ENCODE measurements at regions not wholly inside any gene's neighbourhood (a gene's known extent, or its start where the extent isn't known, plus 50 kb on each side); places are given as distances from the start of the nearest gene placed in this dataset.

DNA sequence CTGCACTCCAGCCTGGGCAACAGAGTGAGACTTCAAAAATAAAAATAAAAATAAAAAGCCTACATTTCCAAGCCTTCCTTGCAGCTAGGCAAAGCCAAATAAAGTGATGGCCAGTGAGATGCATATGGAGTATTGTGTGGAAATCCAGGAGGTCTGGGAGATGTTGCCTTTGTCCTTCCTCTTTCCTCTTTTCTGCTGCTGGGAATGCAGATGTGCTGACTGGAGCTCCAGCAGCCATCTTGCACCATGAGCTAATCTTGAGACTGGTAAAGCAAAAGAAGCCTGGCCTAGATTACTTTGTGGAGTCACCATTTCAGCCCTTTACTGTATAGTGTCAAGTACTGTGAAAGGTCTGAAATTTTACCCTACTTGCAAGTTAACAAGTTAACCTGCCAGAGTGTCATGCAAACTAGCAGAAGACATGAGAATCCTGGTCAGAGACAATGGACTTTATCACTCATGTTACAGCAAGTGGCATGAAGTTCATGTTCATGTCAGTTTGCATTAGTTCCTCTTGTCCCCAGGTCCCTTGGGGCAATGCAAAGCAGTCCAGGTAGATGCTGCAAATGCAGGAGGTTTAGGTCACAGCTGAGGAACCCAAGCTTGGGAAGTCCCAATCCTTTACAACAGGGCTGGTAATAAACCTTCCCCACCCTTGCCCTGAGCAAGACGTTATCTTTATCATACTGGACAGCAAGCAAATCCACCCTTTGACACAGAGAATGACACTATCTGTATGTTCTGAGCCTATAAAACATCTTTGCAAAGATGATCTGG is 103.1 kb downstream of the TLE3 start:
- H2AFZ ChIP-seq, result no peak overlapping the region

DNA sequence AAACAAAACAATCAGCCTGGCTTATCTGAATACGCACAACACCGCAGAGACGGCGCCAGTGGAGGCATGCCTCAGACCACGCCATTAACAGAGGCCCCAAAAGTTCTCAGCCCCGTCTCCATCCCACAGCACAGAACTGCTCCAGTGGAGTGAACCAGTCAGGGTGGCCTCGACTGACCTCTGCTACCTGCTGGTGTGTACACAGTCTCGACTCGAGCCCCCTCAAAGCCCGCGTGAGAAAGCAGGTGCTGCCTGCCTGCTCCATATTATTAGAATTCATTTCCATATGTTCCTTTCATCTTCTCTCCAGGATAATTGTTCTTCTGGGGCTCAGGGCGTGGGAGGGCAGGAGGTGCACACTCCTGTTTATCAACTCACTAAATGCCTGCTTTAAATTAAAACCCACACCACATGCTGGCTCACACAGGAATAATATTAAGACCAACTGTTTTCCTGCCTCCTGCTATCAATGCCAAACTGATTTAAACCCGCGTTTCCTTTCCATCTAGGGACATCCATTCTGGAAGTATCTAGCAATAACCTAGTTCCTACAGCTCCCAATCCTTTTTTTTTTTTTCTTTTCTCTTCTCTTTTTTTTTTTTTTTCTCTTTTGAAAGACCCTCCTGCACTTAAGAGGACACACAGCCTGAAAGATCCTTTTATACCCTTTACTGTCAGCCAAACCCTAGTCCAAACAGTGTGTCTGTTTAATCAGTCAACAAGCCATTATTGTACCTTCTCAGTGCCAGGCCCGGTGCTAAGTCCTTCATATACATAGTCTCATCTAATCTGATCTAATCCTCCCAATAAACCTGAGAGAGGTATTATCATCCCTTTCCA is 101.2 kb downstream of the TLE3 start:
- Histone ChIP-seq H3K9me3 (ENCODE audit: insufficient read depth, low read depth) (no peaks in the 10 kb centered on the region), H3F3A (ENCODE audit: insufficient read depth, low read depth) (no peaks in the 10 kb centered on the region), H3K36me3 (ENCODE audit: low read depth) (no peaks in the 10 kb centered on the region), H4K20me1 (ENCODE audit: insufficient read depth) (no peaks in the 10 kb centered on the region), H3K27me3 (ENCODE audit: insufficient read depth, low read depth) (no peaks in the 10 kb centered on the region), H3K9me2 (ENCODE audit: insufficient read depth) (no peaks in the 10 kb centered on the region), H3K79me2 (ENCODE audit: low read depth) (no peaks in the 10 kb centered on the region), H2AFZ (no peak overlapping the region), H3K4me2 (no peak overlapping the region), H3K27ac (no peak overlapping the region), H3K4me3 (no peak overlapping the region), H3K4me1 (replicated peaks; ENCODE audit: insufficient read depth) (peaks cover 19% of the 10 kb centered on the region)
- POLR2A ChIA-PET (ENCODE audit: unreplicated experiment), result interaction anchor here (0.6 to 0.7 kb wide), 2 partner anchors 8 to 32 kb away, joined by 6 to 9 read pairs; no protein-coding TSS in a partner anchor
- DNase-seq, result no peak
- intact Hi-C loops (cut with micrococcal nuclease; ENCODE audit: unreplicated experiment), result loop anchor here (5.0 to 10.0 kb wide), 3 partner anchors 96 to 422 kb away; no protein-coding TSS in a partner anchor
- CTCF ChIA-PET, result no interaction called here
- TF ChIP-seq EZH2 (IDR thresholded peaks at IDR 0.05; ENCODE audit: low read depth), result no peak
- TF ChIP-seq, protein P1, sequence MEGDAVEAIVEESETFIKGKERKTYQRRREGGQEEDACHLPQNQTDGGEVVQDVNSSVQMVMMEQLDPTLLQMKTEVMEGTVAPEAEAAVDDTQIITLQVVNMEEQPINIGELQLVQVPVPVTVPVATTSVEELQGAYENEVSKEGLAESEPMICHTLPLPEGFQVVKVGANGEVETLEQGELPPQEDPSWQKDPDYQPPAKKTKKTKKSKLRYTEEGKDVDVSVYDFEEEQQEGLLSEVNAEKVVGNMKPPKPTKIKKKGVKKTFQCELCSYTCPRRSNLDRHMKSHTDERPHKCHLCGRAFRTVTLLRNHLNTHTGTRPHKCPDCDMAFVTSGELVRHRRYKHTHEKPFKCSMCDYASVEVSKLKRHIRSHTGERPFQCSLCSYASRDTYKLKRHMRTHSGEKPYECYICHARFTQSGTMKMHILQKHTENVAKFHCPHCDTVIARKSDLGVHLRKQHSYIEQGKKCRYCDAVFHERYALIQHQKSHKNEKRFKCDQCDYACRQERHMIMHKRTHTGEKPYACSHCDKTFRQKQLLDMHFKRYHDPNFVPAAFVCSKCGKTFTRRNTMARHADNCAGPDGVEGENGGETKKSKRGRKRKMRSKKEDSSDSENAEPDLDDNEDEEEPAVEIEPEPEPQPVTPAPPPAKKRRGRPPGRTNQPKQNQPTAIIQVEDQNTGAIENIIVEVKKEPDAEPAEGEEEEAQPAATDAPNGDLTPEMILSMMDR (conservative IDR thresholded peaks at IDR 0.05), result no peak
- TSS peak; percentile 57 for BruUV-seq (replicated peaks)

More for the DNA sequence above, 103.1 kb downstream of the TLE3 start:
- Histone ChIP-seq H3K27me3 (ENCODE audit: insufficient read depth, low read depth) (no peaks in the 10 kb centered on the region), H4K20me1 (ENCODE audit: insufficient read depth) (no peaks in the 10 kb centered on the region), H3K9me3 (ENCODE audit: insufficient read depth, low read depth) (no peaks in the 10 kb centered on the region), H3K4me2 (no peak overlapping the region), H3K36me3 (ENCODE audit: low read depth) (no peaks in the 10 kb centered on the region), H3F3A (ENCODE audit: insufficient read depth, low read depth) (no peaks in the 10 kb centered on the region), H3K9me2 (ENCODE audit: insufficient read depth) (no peaks in the 10 kb centered on the region), H3K27ac (no peak overlapping the region), H3K4me3 (no peak overlapping the region), H3K4me1 (replicated peaks; ENCODE audit: insufficient read depth) (peaks cover 19% of the 10 kb centered on the region), H3K79me2 (ENCODE audit: low read depth) (no peaks in the 10 kb centered on the region)
- DNase-seq, result no peak
- ChIA-PET POLR2A (ENCODE audit: unreplicated experiment) (no interaction called here), CTCF (interaction anchor here (0.6 kb wide), 1 partner anchor 517 kb away, joined by 4 read pairs; no protein-coding TSS in a partner anchor)
- TF ChIP-seq EZH2 (IDR thresholded peaks at IDR 0.05; ENCODE audit: low read depth), result no peak
- TF ChIP-seq, protein P1 (conservative IDR thresholded peaks at IDR 0.05), result no peak
- no TSS peak for BruUV-seq (replicated peaks)
- intact Hi-C loops (cut with micrococcal nuclease; ENCODE audit: unreplicated experiment), result loop anchor here (5.0 to 10.0 kb wide), 3 partner anchors 98 to 420 kb away; no protein-coding TSS in a partner anchor

- peak; percentile 35 to 63 for DNase-seq
- H4K20me1 ChIP-seq (ENCODE audit: insufficient read depth), result no peaks in the 10 kb centered on the region
- H3K9me3 ChIP-seq (ENCODE audit: insufficient read depth, low read depth), result no peaks in the 10 kb centered on the region
- no peaks in the 10 kb centered on the region for H3K36me3 ChIP-seq (ENCODE audit: low read depth)
- no peak overlapping the region for H3K4me3 ChIP-seq
- H3F3A ChIP-seq (ENCODE audit: insufficient read depth, low read depth), result no peaks in the 10 kb centered on the region
- ChIA-PET CTCF (no interaction called here), POLR2A (ENCODE audit: unreplicated experiment) (interaction anchor here (0.7 kb wide), 1 partner anchor 8 kb away, joined by 6 read pairs; no protein-coding TSS in a partner anchor)
- intact Hi-C loops (cut with micrococcal nuclease; ENCODE audit: unreplicated experiment), result loop anchor here (5.0 to 10.0 kb wide), 3 partner anchors 95 to 422 kb away; no protein-coding TSS in a partner anchor
- TF ChIP-seq, protein P1 (conservative IDR thresholded peaks at IDR 0.05), result no peak
- TF ChIP-seq EZH2 (IDR thresholded peaks at IDR 0.05; ENCODE audit: low read depth), result no peak
- H2AFZ ChIP-seq, result no peak overlapping the region
- BruUV-seq (replicated peaks), result no TSS peak
- H3K79me2 ChIP-seq (ENCODE audit: low read depth), result no peaks in the 10 kb centered on the region
- H3K9me2 ChIP-seq (ENCODE audit: insufficient read depth), result no peaks in the 10 kb centered on the region
- H3K4me1 ChIP-seq (replicated peaks; ENCODE audit: insufficient read depth), result peaks cover 19% of the 10 kb centered on the region
- no peaks in the 10 kb centered on the region for H3K27me3 ChIP-seq (ENCODE audit: insufficient read depth, low read depth)
- peak overlapping the region; percentile 39 for H3K4me2 ChIP-seq
- H3K27ac ChIP-seq, result no peak overlapping the region
These were observed 100.6 kb downstream of the TLE3 start for GRCh38 chr15:69997161-69997485.

All from PC-9 (cell line).